Progenitor cell of endocrine pancreas (in vitro differentiated cells): ENCODE measurements at regions not wholly inside any gene's neighbourhood (a gene's known extent, or its start where the extent isn't known, plus 50 kb on each side); places are given as distances from the start of the nearest gene placed in this dataset.
A peak's percentile ranks its signal among the peaks of the same experiment; 100 is the strongest.

Experiments used
- DNase-seq: peaks from one replicate; pipeline ENCODE4 v3.0.0; 2021; ENCODE audit warnings: low spot score; ENCODE audit not compliant: unreplicated experiment
- H3K27ac Mint-ChIP-seq: 2 replicates; pipeline ENCODE4 v1.8.0; 2021; ENCODE audit warnings: mild to moderate bottlenecking, moderate library complexity, mixed read lengths
- H3K27me3 Mint-ChIP-seq: 2 replicates; pipeline ENCODE4 v1.8.0; 2021; ENCODE audit warnings: mixed read lengths
- H3K36me3 Mint-ChIP-seq: 2 replicates; pipeline ENCODE4 v1.8.0; 2022; ENCODE audit warnings: mixed read lengths; ENCODE audit not compliant: insufficient read depth
- H3K4me1 Mint-ChIP-seq: 2 replicates; pipeline ENCODE4 v1.8.0; 2021; ENCODE audit warnings: low read depth, mixed read lengths
- H3K4me3 Mint-ChIP-seq: 2 replicates; pipeline ENCODE4 v1.8.0; 2021; ENCODE audit warnings: low read depth, mild to moderate bottlenecking, moderate library complexity, mixed read lengths
- H3K9me3 Mint-ChIP-seq: 2 replicates; pipeline ENCODE4 v1.8.0; 2021; ENCODE audit warnings: low read depth, mixed read lengths
- TF ChIP-seq, protein P1 (sequence below): fragments of 200-600 bp; sonication (generic); IDR thresholded peaks from one replicate; pipeline ENCODE4 v1.5.0; 2021; ENCODE audit warnings: antibody characterized with exemption, mild to moderate bottlenecking; ENCODE audit not compliant: unreplicated experiment

DNA sequence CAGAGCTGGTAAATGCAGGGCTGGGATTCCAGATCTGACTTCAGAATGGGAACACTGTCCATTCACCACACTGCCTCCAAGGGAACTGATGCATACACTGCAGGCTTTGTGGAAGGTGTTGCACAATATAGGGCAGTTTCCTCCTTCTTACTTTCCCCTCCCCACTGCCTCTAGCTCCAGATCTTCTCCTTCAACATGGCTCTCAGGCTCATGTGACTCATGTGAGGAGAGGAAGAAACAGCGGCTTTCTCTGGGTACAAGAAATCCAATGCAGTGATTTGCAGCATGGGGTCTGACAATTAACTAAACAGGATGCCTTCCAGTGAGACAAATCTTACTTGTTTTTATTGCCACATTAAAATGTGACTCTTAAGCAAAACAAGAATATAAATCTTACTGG is 447.6 kb upstream of the CCDC196 start:
- H3K4me1 Mint-ChIP-seq = peaks cover 3% of the 10 kb centered on the region
- H3K27me3 Mint-ChIP-seq = peaks cover 3% of the 10 kb centered on the region
- H3K27ac Mint-ChIP-seq = no peak overlapping the region
- no peaks in the 10 kb centered on the region for H3K36me3 Mint-ChIP-seq
- DNase-seq = no peak
- TF ChIP-seq, protein P1, sequence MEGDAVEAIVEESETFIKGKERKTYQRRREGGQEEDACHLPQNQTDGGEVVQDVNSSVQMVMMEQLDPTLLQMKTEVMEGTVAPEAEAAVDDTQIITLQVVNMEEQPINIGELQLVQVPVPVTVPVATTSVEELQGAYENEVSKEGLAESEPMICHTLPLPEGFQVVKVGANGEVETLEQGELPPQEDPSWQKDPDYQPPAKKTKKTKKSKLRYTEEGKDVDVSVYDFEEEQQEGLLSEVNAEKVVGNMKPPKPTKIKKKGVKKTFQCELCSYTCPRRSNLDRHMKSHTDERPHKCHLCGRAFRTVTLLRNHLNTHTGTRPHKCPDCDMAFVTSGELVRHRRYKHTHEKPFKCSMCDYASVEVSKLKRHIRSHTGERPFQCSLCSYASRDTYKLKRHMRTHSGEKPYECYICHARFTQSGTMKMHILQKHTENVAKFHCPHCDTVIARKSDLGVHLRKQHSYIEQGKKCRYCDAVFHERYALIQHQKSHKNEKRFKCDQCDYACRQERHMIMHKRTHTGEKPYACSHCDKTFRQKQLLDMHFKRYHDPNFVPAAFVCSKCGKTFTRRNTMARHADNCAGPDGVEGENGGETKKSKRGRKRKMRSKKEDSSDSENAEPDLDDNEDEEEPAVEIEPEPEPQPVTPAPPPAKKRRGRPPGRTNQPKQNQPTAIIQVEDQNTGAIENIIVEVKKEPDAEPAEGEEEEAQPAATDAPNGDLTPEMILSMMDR = no peak
- peaks cover 7% of the 10 kb centered on the region for H3K9me3 Mint-ChIP-seq
- no peak overlapping the region for H3K4me3 Mint-ChIP-seq

DNA sequence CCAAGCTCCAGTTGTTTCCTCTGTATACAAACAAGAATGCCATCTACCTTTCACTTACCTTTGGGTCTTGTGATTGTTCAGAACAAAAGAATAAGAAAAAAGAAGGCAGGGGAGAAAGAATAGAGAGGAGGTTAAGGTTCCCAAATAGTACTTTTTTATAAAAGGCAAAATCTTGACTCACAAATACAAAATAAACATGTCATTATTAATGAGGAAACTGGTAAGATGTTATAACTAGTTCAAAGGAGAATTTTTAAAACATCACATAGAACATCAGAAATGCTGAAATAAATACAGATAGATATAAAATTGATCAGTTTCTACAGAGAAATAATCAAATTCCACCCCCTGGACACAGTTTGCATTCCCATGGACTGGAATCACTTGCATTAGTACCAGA is 446.7 kb upstream of the CCDC196 start:
- Mint-ChIP-seq H3K4me1 (peaks cover 3% of the 10 kb centered on the region), H3K9me3 (peaks cover 4% of the 10 kb centered on the region), H3K27me3 (peaks cover 3% of the 10 kb centered on the region), H3K4me3 (no peak overlapping the region), H3K36me3 (no peaks in the 10 kb centered on the region), H3K27ac (no peak overlapping the region)
- DNase-seq = no peak
- TF ChIP-seq, protein P1 = no peak

DNA sequence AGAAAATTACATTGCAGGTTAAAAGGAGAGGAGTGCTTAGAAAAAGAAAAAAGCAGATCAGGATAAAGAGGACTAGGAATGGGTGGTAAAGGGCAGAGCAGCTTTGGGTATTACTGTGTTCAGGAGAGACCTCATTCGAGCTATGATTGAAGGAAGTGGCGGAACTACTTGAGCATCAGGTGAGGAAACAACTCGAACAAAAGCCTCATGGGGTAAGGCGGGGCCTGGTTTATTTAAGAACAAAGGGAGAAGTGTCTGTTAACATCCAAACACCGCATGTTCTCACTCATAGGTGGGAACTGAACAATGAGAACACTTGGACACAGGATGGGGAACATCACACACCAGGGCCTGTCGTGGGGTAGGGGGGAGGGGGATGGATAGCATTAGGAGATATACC is 444.6 kb upstream of the CCDC196 start:
- H3K27me3 Mint-ChIP-seq = peaks cover 3% of the 10 kb centered on the region
- no peak overlapping the region for H3K4me3 Mint-ChIP-seq
- TF ChIP-seq, protein P1 = no peak
- DNase-seq = no peak
- H3K36me3 Mint-ChIP-seq = no peaks in the 10 kb centered on the region
- peaks cover 6% of the 10 kb centered on the region for H3K4me1 Mint-ChIP-seq
- no peak overlapping the region for H3K27ac Mint-ChIP-seq
- H3K9me3 Mint-ChIP-seq = no peaks in the 10 kb centered on the region

DNA sequence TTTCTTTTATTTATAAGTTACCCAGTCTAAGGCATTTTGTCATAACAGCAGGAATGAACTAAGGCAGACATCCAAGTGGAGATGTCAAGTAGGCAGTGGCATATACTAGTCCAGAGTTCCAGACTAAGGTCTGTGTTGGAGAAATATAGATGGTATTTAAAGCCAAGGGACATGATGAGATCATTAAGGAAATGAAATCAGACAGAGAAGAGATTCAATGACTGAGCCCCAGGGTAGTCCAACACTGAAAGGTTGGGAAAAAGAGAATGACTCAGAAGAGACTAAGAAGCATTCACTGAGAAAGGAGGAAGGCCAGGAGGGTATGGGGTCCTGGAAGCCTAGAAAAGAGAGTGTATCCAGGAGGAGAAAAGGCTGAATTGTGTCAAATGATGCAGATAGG is 442.2 kb upstream of the CCDC196 start:
- TF ChIP-seq, protein P1 = no peak

DNA sequence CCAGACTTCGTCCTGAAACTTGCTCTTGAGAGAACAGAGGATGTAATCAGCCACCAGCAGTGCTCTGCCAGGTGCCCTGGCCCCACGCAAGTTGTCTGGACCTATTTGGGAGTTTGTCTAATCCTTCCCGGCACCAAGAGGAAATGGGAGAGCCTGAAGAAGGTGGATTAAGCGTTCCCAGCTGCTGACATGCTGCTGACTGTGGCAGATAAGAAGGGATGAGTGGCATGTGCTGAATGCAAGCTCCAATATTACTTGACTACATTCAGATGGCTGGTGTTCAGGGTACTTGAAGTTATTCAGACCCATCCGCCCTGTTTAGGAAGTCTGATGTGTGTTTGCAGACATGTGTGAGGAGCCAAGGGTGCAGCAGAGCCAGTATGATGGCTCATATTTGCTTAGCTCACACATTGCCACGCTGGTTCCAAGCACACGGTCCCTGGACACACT is 440.6 kb upstream of the CCDC196 start:
- TF ChIP-seq, protein P1 = no peak
- Mint-ChIP-seq H3K9me3 (no peaks in the 10 kb centered on the region), H3K27me3 (peaks cover 3% of the 10 kb centered on the region), H3K4me3 (no peak overlapping the region), H3K36me3 (no peaks in the 10 kb centered on the region), H3K4me1 (peaks cover 6% of the 10 kb centered on the region), H3K27ac (peak overlapping the region; percentile 13)
- DNase-seq = no peak

More for the DNA sequence above, 442.2 kb upstream of the CCDC196 start:
- no peaks in the 10 kb centered on the region for H3K9me3 Mint-ChIP-seq
- H3K27me3 Mint-ChIP-seq = peaks cover 3% of the 10 kb centered on the region
- no peak overlapping the region for H3K4me3 Mint-ChIP-seq
- H3K27ac Mint-ChIP-seq = no peak overlapping the region
- peaks cover 6% of the 10 kb centered on the region for H3K4me1 Mint-ChIP-seq
- no peak for DNase-seq
- no peaks in the 10 kb centered on the region for H3K36me3 Mint-ChIP-seq
